Tibial artery (tissue), 4 donors: ENCODE measurements at regions not wholly inside any gene's neighbourhood (a gene's known extent, or its start where the extent isn't known, plus 50 kb on each side); places are given as distances from the start of the nearest gene placed in this dataset.

Experiments used
- DNase-seq, 2 donors: peaks; one replicate each; pipeline ENCODE4 v3.0.0-alpha.2; 2019
- H3K27ac ChIP-seq, 2 donors: fragments of 200-600 bp; sonication (generic) in 1 of 2; 1 replicate in 1 of 2; 2 replicates in 1 of 2; pipeline ENCODE4 v1.5.1; 2018 to 2019; ENCODE audit warnings: mild to moderate bottlenecking in 1 of 2
- H3K27me3 ChIP-seq, 2 donors: fragments of 200-600 bp; sonication (generic) in 1 of 2; one replicate each; pipeline versions ENCODE4 v1.5.1 to v1.6.0; 2016 to 2019
- H3K36me3 ChIP-seq, 3 donors: fragments of 200-600 bp; sonication (generic) in 2 of 3; one replicate each; pipeline ENCODE4 v1.5.1; 2016 to 2019; ENCODE audit warnings: mild to moderate bottlenecking in 2 of 3
- H3K4me1 ChIP-seq, 4 donors: fragments of 200-600 bp; sonication (generic) in 2 of 4; 1 replicate in 3 of 4; 2 replicates in 1 of 4; pipeline ENCODE4 v1.5.1; 2016 to 2019
- H3K4me3 ChIP-seq, 2 donors: fragments of 200-600 bp; sonication (generic) in 1 of 2; 1 replicate in 1 of 2; 2 replicates in 1 of 2; pipeline ENCODE4 v1.5.1; 2018 to 2019; ENCODE audit warnings: mild to moderate bottlenecking in 2 of 2
- H3K9me3 ChIP-seq, 3 donors: fragments of 200-600 bp; sonication (generic) in 1 of 3; one replicate each; pipeline ENCODE4 v1.5.1; 2016 to 2019
- CTCF ChIP-seq, 2 experiments: fragments of 200-600 bp in 1 of 2; fragments of 450-650 bp in 1 of 2; IDR thresholded peaks; one replicate each; pipeline ENCODE4 v1.5.1; 2017 to 2019; ENCODE audit warnings: antibody characterized with exemption in 2 of 2, mild to moderate bottlenecking in 1 of 2, moderate library complexity in 1 of 2
- intact Hi-C: fragments of 100-400 bp; cut with DNase I; formaldehyde crosslinking; loops from one replicate; pipeline ENCODE4 v1.15.0; 2023; ENCODE audit warnings: low total_unique reads

- DNase-seq: no peak
- H3K27me3 ChIP-seq: no peaks in the 10 kb centered on the region
- H3K4me3 ChIP-seq: no peak overlapping the region
- intact Hi-C loops: no loop called here
- no peak overlapping the region for H3K27ac ChIP-seq
- no peak for TF ChIP-seq CTCF (IDR thresholded peaks at IDR 0.05)
- no peaks in the 10 kb centered on the region for H3K9me3 ChIP-seq
- peaks cover 0 to 21% (median 11%) of the 10 kb centered on the region in 4 donors for H3K4me1 ChIP-seq
- no peaks in the 10 kb centered on the region for H3K36me3 ChIP-seq
Observed at GRCh38 chr2:206853915-206854314, 85.4 kb upstream of the CPO start.

DNA sequence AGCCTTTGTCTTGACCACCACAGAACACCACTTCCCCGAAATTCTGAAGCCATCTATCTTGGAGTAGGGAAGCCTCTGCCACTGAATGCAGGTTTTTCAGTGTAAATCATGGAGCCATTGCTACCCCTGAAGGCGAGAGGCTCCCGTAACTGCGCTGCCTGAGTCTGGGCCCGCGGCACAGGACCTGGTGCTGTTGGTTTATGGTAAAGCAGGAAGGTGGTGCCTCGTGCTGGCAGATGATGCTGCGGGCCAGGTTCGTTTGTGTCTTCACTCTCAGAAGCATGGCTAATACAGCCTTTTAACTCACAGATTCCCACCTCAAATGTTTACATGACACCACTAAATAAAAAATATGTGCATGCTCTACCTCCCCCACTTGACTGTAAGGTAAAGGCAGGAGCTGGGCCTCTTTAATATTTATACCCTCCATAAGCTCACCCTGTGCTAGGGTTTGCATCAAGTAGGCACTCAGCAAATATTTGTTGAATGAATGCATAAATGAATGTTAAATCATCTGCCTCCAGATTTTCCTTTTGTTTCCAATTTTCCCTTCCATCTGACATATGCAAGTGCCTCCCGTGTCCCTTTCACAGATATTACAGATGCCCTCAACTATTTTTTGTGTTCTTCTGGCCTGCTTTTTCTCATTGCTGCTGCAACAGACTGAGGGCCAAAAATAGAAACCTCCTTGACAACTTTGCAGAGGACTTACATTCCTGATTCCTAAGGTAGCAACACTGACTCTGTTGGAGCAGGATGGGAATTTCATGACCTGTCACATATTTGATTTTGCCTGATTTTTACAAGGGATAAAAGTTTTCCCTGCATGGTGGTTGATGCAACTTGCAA, 83.5 kb upstream of the CPO start:
- H3K36me3 ChIP-seq: no peaks in the 10 kb centered on the region
- H3K27ac ChIP-seq: peak overlapping the region; percentile 17 to 21
- no peak for DNase-seq
- no peaks in the 10 kb centered on the region for H3K9me3 ChIP-seq
- intact Hi-C loops: no loop called here
- no peaks in the 10 kb centered on the region for H3K27me3 ChIP-seq
- no peak for TF ChIP-seq CTCF (IDR thresholded peaks at IDR 0.05)
- H3K4me3 ChIP-seq: no peak overlapping the region
- peaks cover 0 to 21% (median 11%) of the 10 kb centered on the region in 4 donors for H3K4me1 ChIP-seq

DNA sequence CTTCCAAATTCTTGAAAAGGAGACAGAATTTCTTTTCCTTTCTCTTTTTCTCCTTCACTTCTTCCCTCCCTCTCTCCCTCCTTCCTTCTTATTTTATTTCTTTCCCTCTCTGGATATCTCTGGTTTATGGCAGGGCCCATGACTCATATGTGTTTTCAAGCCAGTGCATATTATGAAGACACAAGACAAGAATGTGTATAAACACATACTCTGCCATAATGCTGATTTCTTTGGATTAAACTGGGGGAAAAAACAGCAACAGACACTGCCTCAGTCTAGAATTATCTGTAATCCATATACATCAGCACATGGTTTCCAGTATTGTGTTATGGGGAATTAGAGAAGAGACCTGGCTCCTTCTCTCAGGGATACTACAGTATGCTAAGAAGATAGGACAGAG, 82.8 kb upstream of the CPO start:
- H3K36me3 ChIP-seq: no peaks in the 10 kb centered on the region
- no peak for TF ChIP-seq CTCF (IDR thresholded peaks at IDR 0.05)
- DNase-seq: no peak
- intact Hi-C loops: no loop called here
- H3K4me1 ChIP-seq: peaks cover 0 to 21% (median 11%) of the 10 kb centered on the region in 4 donors
- no peaks in the 10 kb centered on the region for H3K9me3 ChIP-seq
- H3K27ac ChIP-seq: peak overlapping the region; percentile 12 to 21
- H3K27me3 ChIP-seq: no peaks in the 10 kb centered on the region
- no peak overlapping the region for H3K4me3 ChIP-seq

DNA sequence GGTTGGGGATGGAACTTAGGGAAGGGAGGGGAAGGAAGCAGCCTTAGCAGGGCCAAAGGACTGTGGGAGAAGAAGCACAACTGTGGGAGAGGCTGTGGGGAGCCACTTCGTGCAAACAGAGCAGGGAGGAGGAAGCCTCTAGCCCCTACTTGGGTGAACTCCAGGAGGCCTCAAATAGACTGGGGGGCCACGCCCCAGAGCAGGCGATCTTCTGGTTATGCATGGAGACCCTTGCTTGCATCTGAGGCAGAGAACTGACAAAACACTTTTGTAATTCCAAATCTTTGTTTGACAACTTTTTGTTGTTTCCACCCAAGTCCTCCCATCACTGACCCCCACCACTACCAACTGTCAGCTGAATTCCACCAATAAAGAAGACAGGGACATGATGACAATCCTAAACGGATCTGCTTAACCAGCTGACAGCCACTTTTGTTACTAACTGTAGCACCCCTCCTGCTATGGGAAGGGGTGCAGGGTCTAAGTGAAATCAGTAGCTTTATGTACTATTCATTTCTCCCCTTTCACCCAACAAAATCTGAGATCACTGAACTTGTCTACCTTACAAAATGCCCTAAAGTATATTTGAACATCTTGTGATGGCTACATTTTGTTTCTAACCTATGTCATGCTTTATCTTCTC, 80.5 kb upstream of the CPO start:
- H3K9me3 ChIP-seq: no peaks in the 10 kb centered on the region
- TF ChIP-seq CTCF (IDR thresholded peaks at IDR 0.05): no peak
- no peak for DNase-seq
- no peak overlapping the region for H3K27ac ChIP-seq
- H3K27me3 ChIP-seq: no peaks in the 10 kb centered on the region
- intact Hi-C loops: no loop called here
- peaks cover 0 to 21% (median 11%) of the 10 kb centered on the region in 4 donors for H3K4me1 ChIP-seq
- no peak overlapping the region for H3K4me3 ChIP-seq
- H3K36me3 ChIP-seq: no peaks in the 10 kb centered on the region

GRCh38 chr2:206859330-206859739, 80.0 kb upstream of the CPO start:
- no peak for DNase-seq
- intact Hi-C loops: no loop called here
- Histone ChIP-seq H3K27ac (no peak overlapping the region), H3K36me3 (no peaks in the 10 kb centered on the region), H3K4me3 (no peak overlapping the region), H3K27me3 (no peaks in the 10 kb centered on the region), H3K4me1 (peaks cover 0 to 21% (median 11%) of the 10 kb centered on the region in 4 donors), H3K9me3 (no peaks in the 10 kb centered on the region)
- no peak for TF ChIP-seq CTCF (IDR thresholded peaks at IDR 0.05)
